Glutamatergic neuron (in vitro differentiated cells): ENCODE measurements at regions not wholly inside any gene's neighbourhood (a gene's known extent, or its start where the extent isn't known, plus 50 kb on each side); places are given as distances from the start of the nearest gene placed in this dataset.

Experiments
- DNase-seq: peaks from one replicate; pipeline ENCODE4 v3.0.0; 2022
- H3K27ac Mint-ChIP-seq: one replicate; pipeline ENCODE4 v1.8.0; 2020; ENCODE audit warnings: mild to moderate bottlenecking, mixed read lengths, inconsistent platforms; ENCODE audit not compliant: unreplicated experiment
- H3K27me3 Mint-ChIP-seq: one replicate; pipeline ENCODE4 v1.8.0; 2020; ENCODE audit warnings: mild to moderate bottlenecking, moderate library complexity, mixed read lengths, inconsistent platforms; ENCODE audit not compliant: unreplicated experiment
- H3K36me3 Mint-ChIP-seq: one replicate; pipeline ENCODE4 v1.8.0; 2020; ENCODE audit warnings: mild to moderate bottlenecking, mixed read lengths, inconsistent platforms; ENCODE audit not compliant: unreplicated experiment
- H3K4me1 Mint-ChIP-seq: one replicate; pipeline ENCODE4 v1.8.0; 2020; ENCODE audit warnings: mild to moderate bottlenecking, low read depth, mixed read lengths, inconsistent platforms; ENCODE audit not compliant: unreplicated experiment
- H3K4me3 Mint-ChIP-seq: one replicate; pipeline ENCODE4 v1.8.0; 2020; ENCODE audit warnings: mild to moderate bottlenecking, mixed read lengths, inconsistent platforms; ENCODE audit not compliant: unreplicated experiment
- H3K9me3 Mint-ChIP-seq: one replicate; pipeline ENCODE4 v1.8.0; 2020; ENCODE audit warnings: mild to moderate bottlenecking, moderate library complexity, mixed read lengths, inconsistent platforms; ENCODE audit not compliant: unreplicated experiment
- TF ChIP-seq, protein P1 (sequence below): fragments of 200-600 bp; sonication (generic); IDR thresholded peaks from one replicate; pipeline ENCODE4 v1.5.0; 2021; ENCODE audit not compliant: partially characterized antibody, unreplicated experiment

DNA sequence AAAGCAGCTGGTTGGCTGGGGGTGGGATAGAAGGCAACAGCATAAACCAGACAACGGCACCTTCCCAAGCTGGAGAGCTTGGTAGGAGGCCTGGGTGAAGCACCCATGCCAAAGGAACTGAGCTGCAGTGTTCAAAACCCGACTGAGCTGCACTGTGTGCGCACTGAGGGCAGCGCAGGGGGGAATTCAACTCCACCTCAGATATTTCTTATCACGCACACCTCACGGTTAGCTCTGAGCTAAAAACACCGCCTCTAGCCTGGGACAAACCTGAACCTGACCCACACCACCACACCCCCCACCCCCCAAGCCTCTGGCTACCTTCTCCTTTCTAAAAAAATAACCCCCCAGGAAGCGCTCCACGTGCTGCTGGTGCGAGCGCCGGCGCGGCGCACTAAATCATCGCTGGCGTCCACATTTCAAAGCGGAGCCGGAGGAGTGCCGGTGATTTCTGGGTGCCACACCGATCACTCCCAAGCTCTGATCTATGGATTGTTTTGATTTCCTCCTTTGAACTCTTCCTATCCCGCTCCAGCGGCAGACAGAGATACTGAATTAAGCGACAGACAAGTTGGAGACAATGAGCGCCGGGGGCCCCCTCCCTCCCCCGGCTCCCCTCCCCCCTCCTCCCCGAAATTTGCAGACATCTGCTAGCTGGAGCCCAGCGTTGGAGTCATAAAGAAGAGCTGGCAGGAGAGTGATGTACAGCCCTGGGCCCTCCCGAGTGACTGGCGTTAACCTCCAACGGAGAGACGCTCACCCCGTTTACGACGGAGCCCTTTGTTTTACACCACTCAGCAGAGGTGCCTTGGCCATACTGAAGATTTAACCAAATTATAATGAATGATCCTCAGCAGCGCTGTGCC is 85.0 kb downstream of the NOG start:
- peaks cover 2% of the 10 kb centered on the region for H3K9me3 Mint-ChIP-seq
- TF ChIP-seq, protein P1, sequence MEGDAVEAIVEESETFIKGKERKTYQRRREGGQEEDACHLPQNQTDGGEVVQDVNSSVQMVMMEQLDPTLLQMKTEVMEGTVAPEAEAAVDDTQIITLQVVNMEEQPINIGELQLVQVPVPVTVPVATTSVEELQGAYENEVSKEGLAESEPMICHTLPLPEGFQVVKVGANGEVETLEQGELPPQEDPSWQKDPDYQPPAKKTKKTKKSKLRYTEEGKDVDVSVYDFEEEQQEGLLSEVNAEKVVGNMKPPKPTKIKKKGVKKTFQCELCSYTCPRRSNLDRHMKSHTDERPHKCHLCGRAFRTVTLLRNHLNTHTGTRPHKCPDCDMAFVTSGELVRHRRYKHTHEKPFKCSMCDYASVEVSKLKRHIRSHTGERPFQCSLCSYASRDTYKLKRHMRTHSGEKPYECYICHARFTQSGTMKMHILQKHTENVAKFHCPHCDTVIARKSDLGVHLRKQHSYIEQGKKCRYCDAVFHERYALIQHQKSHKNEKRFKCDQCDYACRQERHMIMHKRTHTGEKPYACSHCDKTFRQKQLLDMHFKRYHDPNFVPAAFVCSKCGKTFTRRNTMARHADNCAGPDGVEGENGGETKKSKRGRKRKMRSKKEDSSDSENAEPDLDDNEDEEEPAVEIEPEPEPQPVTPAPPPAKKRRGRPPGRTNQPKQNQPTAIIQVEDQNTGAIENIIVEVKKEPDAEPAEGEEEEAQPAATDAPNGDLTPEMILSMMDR: no peak
- peak overlapping the region; percentile 77 for H3K27ac Mint-ChIP-seq
- no peaks in the 10 kb centered on the region for H3K27me3 Mint-ChIP-seq
- H3K4me3 Mint-ChIP-seq: peak overlapping the region; percentile 93
- H3K4me1 Mint-ChIP-seq: no peaks in the 10 kb centered on the region
- peak; percentile 40 for DNase-seq
- no peaks in the 10 kb centered on the region for H3K36me3 Mint-ChIP-seq

DNA sequence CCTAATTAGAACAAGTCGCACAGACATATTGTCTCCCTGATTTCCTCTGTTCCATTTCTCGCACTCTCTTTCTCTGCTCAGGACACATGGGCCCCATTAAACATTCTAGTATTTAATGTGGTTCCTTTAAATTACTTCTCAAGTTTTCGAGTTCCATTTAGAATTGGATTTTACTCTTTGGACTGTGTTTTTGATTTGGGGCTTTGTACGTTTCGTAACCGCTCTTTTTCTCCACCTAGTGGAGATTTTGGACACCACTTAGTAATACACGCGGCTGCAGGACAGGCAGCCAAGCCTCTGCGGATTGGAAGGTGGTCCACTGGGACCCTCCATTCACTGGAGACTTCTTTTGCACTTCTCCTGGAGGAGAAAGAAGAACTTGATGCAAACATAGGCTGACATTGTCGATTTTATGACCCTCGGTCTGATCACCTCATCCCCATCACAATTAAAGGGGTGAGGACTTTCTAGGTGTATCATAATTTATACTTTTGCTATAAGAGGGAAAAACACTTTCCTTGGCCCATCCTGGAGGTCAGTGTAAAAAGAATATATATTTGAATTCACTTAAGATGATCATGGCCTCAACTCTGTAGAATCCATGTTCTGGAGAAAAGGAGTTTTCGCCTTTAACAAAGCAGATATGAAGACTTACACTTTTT is 85.7 kb downstream of the NOG start:
- TF ChIP-seq, protein P1: peak; percentile 79
- peak; percentile 34 for DNase-seq
- no peaks in the 10 kb centered on the region for H3K4me1 Mint-ChIP-seq
- H3K36me3 Mint-ChIP-seq: no peaks in the 10 kb centered on the region
- H3K27ac Mint-ChIP-seq: peak overlapping the region; percentile 77
- peak overlapping the region; percentile 93 for H3K4me3 Mint-ChIP-seq
- H3K27me3 Mint-ChIP-seq: no peaks in the 10 kb centered on the region
- H3K9me3 Mint-ChIP-seq: peaks cover 2% of the 10 kb centered on the region

DNA sequence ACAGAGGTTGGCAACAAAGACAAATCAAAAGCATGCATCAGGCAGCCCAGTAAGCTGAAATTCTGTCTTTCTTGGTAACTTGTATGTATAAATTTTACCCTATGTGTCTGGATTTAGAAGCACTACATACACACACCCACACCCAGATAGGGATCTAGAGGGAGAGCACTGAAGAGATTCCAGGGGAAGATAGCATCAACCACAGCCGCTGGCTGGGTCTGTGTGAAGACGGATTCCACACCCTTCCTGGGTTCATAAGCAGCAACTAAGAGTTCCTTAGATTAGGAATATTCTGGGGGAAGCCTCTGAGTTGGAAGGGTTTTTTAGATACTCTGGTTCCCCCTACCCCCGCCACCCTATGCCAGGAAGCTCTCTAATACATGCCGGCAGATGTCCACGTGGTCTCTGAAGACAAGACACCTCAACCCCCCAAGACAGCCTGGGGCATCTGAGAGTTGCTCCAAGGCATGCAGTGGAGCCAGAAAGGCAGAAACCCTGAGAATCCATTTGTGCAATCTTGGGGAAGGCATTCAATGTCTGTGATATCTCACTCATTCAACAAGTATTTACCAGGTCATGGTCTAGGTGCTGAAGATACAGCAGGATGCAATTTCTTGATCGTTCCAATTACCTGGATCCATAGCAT is 86.4 kb downstream of the NOG start:
- no peaks in the 10 kb centered on the region for H3K4me1 Mint-ChIP-seq
- H3K9me3 Mint-ChIP-seq: peaks cover 2% of the 10 kb centered on the region
- H3K36me3 Mint-ChIP-seq: no peaks in the 10 kb centered on the region
- no peaks in the 10 kb centered on the region for H3K27me3 Mint-ChIP-seq
- TF ChIP-seq, protein P1: no peak
- H3K27ac Mint-ChIP-seq: no peak overlapping the region
- H3K4me3 Mint-ChIP-seq: no peak overlapping the region
- DNase-seq: no peak

DNA sequence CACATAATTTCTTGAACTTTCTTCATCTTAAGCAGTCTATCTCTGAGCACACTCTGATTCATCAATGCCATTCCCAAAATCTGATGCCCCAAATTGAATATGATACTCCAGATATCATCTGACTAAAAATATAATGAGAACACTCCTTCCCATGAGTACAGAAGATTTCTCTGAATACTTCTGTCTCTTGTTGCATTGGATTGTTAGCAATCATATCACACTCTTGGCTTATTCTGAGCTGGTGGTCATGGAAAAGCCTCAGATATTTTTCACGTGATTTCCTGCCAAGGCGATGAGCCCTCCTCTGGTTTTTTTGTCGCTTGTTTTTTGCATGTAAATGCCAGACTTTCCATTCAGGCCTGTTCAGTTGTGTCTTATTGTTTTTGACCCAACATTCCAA is 87.2 kb downstream of the NOG start:
- no peaks in the 10 kb centered on the region for H3K4me1 Mint-ChIP-seq
- peaks cover 2% of the 10 kb centered on the region for H3K9me3 Mint-ChIP-seq
- DNase-seq: no peak
- no peak overlapping the region for H3K27ac Mint-ChIP-seq
- no peaks in the 10 kb centered on the region for H3K36me3 Mint-ChIP-seq
- no peak overlapping the region for H3K4me3 Mint-ChIP-seq
- H3K27me3 Mint-ChIP-seq: no peaks in the 10 kb centered on the region
- TF ChIP-seq, protein P1: no peak
